ENCODE measurements at regions not wholly inside any gene's neighbourhood (a gene's known extent, or its start where the extent isn't known, plus 50 kb on each side); places are given as distances from the start of the nearest gene placed in this dataset.

DNA sequence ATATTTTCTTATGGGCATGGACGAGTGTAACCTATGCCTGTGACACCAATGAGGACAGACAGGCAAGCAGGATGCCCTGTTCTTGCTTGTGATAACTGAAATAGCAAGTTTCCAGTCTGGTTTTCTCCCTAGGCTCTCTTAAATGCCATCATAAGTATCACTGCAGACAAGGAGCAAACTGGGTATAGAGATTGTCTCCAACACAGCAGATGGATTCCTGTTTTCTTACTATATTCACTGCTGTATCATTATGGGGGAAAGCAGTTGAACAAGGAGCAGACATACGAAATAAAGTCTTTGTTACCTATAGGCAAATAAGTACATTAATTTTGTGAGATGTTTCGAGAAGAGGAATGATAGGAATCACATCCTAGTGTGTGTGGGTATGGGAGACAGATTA lies 178.0 kb upstream of the TBL1XR1 start:
- TF ChIP-seq, protein P1, sequence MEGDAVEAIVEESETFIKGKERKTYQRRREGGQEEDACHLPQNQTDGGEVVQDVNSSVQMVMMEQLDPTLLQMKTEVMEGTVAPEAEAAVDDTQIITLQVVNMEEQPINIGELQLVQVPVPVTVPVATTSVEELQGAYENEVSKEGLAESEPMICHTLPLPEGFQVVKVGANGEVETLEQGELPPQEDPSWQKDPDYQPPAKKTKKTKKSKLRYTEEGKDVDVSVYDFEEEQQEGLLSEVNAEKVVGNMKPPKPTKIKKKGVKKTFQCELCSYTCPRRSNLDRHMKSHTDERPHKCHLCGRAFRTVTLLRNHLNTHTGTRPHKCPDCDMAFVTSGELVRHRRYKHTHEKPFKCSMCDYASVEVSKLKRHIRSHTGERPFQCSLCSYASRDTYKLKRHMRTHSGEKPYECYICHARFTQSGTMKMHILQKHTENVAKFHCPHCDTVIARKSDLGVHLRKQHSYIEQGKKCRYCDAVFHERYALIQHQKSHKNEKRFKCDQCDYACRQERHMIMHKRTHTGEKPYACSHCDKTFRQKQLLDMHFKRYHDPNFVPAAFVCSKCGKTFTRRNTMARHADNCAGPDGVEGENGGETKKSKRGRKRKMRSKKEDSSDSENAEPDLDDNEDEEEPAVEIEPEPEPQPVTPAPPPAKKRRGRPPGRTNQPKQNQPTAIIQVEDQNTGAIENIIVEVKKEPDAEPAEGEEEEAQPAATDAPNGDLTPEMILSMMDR (IDR thresholded peaks at IDR 0.05), result no peak
- no peak for TF ChIP-seq POLR2A (IDR thresholded peaks at IDR 0.05)

Data from testis (tissue), 2 donors.